GM18907 (cell line): ENCODE measurements at regions not wholly inside any gene's neighbourhood (a gene's known extent, or its start where the extent isn't known, plus 50 kb on each side); places are given as distances from the start of the nearest gene placed in this dataset.
A peak's percentile ranks its signal among the peaks of the same experiment; 100 is the strongest.

Source experiments
- ATAC-seq: cut with Tn5 transposase; IDR thresholded peaks from one replicate; pipeline ENCODE4 v1.9.1; 2021; ENCODE audit warnings: mild to moderate bottlenecking, moderate library complexity; ENCODE audit not compliant: unreplicated experiment

DNA sequence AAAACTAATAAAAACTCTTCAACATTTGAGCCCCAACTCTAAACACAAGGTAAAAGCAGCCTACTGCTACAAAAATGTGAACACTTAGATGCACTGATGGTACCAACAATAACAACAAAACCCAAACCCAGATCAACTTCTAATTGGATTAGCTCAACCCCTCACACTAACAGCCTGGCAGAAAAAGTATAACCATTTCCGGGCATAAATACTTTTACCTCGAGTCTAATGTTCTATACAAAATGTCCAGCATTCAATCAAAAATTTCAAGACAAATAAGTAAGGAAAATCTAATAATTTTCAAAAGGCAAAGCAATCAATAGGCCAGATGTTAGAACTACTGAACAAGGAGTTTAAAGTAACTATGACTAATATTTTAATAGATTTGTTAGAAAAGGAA lies 303.3 kb downstream of the ARRDC4 start:
- no peak for ATAC-seq

DNA sequence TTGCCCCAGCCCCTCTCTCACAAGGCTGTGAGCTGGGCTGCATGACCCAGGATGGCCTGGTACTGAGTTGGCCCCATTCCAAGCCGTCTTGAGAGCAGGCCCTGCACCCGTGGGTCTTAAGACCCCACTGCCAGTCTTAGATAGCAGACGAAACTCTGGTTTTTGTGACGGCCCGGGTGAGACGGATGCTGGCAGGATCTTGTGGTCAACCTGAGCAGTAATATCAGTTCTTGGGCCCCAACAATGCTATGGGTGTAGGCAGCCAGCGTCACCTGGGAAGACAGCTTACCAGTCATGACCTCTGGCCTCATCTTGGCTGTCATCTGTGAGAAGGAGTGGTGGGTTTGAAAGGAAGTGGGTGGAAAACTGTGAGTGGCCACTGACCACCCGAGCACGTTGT lies 305.8 kb downstream of the ARRDC4 start:
- ATAC-seq: no peak

DNA sequence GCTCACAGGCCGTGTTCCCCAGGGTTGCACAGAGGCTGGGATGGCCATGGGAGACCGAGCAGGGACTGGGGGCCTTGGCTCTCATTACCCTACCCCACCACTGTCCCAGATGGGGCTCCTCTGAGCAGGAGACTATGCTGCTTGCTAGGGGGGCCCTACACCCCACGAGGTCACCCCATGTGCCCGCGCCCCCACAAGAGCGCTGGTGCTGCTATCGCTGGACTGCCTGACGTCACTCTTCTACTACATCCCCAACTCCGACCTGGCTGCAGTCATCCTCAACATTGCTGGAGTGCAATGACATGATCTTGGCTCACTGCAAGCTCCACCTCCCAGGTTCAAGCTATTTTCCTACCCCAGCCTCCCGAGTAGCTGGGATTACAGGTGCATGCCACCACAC lies 307.7 kb downstream of the ARRDC4 start:
- no peak for ATAC-seq

DNA sequence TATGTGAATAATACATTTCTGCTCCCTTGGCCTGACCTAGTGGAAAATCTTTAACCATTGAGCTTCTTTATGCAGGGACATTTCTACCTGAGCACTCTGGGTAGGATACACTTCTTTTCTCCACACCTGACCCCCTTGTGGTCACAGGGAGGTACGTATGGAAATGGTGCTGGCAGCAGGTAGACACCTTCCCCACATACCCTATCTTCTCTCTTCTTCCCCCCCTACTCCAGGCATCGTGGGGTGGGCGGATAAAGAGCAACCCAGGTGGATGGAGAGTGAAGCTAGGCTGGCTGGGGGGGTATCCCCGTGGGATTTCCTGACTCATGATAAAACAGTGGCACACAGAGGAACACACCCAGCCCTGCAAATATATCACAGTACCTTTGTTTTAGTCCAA lies 312.1 kb downstream of the ARRDC4 start:
- no peak for ATAC-seq

DNA sequence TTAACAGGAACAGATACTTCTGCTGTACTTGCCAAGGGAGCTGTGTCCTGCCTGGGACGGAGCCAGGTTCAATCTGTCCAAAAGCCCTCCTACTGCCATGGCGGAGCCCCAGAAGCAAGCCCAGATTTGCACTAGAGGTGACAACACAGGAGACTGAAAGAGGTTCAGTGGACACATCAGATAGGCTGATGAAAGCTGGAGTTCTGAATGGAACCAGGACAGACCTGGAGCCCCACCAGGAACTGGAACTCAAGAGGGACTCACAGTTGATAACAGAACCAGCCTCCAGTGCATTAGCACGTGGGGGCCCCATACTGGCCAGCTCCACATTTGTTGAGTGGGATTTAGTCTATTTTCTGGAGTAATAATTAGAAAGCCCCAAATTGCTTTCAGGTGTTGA lies 315.5 kb downstream of the ARRDC4 start:
- ATAC-seq: no peak

DNA sequence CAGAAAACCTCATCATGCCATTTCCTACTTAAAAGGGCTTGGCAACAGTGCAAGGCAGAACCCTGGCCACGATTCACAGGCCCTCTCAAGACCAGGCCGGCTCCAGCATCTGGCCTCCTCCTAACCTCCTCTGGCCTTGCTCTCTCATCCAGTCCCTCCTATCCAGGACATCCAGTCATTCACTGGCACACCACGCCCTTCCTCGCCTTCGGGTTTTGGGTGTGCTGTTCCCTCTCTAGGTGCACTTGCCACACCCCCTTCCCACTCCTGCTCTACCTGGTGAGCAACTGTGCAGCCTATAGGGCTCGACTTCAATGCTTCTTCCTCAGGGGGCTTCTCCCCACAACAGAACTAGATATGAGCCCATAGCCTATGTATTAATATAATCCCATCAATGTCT lies 317.1 kb downstream of the ARRDC4 start:
- ATAC-seq: no peak

DNA sequence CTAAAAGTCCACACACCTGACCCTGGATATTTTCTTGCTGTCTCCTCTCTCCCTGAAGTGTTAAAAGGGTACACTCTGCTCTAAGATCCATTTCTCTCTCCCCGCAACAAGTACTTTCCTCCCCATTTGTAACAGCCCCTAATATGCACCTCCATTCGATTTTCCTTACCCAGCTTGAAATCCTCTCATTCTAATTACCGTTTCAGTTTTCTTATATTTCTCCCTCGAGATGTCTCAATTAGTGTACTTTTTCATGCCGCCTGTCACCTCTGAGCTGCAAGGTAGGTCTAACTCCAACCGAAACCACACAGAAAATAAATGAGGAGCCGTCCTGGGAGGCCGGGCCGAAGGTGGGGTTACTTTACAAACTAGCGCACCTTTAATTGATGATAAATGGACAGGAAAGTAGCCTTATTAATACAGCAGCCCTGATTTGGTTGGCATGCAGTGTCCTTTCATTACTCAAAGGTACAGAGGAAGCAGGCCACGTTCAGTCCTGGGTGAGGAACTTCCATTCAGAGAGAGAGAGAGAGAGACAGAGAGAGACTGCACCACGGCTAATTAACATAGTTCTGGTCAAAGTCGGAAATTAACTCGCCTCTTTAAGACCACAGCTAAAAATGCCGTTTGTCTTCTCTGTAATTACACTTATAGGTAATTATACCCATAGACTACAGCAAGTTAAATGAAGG lies 319.9 kb downstream of the ARRDC4 start:
- no peak for ATAC-seq

DNA sequence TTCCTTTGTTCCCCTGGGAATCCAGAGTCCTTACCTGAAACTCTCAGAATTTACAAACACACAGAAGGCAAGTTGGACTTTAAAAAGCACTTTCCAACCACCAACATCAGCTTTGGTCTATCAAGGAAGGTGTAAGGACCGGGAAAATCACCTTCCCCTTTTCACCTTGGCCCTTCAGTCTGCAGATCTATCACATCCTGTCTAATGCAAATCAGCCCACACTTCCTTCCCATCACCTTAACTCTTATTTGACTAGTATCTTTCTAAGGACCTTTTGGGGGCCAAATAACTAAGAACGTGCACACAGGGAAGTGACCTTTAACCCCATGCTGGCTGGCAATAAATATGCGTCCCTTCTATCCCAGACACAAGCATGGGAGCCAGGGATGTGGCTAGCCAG lies 320.6 kb downstream of the ARRDC4 start:
- peak; percentile 53 for ATAC-seq

DNA sequence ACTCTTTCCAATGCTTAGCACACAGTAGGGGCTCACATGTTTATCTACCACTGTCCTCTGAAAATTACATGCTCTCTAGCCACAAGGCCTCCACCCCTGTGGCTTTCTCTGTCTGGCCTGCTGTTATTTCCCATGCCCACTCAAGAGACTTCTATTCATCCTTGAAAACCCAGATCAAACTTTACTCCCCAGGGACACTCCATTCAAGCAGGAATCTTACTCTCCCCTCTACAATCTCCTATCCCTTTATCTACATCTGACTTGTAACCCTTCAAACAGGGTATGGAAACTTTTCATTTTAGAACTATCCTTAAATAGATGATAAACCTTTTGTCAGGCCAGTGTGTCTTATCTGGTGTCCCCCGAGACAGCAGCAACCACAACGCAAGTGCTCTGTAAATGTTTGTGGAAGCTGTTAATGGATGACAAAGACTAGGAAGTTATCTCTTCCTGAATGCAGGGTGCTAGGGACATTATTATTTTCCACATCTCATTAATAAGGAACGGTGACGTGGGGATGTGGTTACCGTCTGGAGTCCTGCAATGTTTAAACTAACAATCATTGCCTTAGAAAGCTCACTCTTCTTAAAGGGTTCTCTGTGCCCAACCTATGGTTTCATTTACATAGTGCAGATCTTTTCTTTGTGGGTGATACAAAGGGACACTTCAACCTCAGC lies 322.3 kb downstream of the ARRDC4 start:
- peak; percentile 67 for ATAC-seq

DNA sequence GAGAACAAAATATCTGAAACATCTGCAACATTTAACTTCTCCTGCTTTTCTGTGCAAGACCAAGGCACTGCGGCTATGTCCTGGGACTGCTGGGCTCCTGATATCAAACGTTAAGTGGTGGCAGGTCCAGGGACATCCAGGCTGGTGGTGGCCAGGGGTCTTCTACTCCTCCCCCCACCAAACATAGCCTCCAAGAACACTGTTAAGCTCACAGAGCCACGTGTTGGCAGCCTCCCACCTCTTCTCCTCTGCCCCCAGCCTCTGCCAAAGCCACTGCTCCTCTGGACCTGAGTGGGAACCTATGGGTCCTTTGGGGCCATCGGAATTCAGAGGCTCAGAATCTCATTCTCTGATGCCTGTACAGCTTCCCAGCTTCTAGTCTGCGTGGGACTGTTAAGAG lies 325.7 kb downstream of the ARRDC4 start:
- no peak for ATAC-seq

DNA sequence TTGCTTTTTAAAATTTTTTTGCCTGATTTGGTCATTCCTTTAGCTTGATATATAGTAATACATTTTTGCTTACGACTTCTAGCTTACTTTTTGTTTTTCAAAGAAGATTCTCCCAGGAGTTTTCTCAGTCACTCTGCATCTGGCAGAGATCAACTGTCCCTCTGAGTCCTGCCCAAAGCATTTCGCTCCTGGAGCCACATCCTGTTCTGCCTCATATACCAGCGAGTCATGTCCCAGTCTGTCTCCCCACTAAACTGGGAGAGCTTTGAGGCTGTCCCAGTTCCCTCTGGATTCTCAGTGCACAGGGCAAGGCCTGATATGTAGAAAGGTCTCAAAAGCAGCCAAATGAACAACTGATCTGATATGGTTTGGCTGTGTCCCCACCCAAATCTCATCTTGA lies 326.3 kb downstream of the ARRDC4 start:
- no peak for ATAC-seq

DNA sequence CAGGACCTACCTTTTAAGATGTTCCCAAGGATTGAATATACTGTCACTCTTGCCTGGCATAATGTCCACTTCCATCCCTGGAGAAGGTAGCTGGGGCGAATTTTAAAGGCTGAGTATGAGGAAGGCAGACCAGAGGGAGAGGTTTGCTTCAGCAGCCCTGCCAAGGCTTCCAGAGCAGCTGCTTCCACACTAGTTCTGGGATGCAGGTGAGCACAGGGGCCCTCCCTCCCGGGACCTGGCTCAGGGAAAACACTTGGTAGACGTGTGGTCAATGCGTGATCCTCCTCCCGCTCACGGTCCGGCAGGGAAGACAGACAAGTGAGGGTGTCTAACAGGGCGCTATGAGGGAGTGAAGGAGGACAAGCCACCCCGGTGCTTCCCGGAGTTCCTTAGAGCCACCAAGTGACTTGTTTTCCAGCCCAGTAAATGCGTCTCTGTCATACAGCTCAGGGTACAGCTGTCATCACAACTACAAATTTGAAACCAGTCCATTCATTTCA lies 327.6 kb downstream of the ARRDC4 start:
- ATAC-seq: no peak

DNA sequence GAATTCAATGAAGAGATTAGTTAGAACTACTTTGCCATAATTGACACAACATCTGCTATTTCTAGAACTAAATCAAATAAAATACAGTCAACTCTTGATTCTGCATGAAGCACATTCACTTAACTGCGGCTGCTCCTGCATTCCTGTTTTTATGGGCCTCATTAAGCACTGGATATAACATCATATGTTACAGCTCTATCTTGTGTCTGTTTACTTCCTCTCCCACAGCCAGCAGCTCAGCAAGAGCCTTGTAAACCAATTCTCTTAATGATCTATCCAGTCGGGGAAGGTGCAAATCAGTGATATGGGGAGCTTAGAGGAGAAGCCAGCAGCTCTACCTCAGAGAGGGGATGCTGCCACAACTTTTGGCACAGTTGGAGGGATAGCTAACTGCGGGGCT lies 329.2 kb downstream of the ARRDC4 start:
- no peak for ATAC-seq

DNA sequence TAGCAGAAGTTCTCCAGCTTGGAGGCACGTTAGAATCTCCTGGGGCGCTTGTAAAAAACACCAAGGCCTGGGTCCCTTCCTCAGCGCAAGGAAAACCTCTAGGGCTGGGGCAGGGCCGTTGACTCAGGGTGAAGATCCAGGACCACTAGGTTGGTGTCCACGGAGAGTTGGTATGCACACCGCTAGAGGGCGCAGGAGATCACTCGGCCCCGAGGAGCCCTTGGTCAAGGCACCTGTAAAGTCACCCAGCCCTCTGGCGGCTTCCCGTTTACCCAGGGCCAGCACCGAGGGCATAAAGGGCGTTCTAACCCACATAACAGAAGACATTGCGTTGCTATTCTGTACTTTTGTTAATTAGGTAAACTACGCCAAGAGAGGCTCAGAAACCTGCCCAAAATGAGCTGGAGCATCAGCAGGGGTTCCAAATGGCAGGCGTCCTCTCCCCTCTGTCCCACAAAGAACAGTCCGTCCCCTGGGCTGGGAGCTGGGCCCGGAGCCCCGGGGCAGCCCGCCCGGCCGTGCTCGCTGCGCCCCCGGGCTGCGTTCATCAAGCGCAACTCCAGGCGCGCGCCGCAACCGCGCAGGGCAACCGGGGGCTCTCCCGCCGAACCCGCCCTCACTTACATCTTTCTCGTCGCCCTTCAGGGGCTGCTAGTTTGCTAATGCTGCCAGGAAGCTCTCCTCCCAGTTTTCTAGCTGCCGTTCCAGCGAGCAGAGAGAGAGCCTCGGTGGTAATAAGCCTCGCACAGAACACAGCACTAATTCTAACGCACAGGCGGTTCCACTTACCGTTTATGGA lies 332.1 kb downstream of the ARRDC4 start:
- peak; percentile 84 for ATAC-seq

DNA sequence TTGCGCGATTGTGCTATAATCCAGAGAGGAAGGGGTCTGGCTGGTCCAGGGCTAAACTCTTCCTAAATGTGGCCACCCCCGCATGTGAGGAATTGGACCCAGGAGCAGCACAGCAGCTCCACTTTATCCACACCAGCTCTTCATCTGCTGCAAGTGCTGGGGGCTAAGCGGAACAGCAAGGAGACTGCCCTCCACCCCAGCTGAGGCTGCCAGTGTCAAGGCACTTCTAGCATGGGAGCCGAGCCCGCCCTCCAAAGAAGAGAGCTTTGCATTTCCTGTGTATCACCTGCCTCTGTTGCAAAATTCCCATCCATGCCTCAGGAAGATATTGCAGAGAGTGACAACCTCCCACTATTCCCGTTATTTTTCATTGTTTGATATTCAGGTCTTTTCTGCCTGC lies 333.6 kb downstream of the ARRDC4 start:
- no peak for ATAC-seq

DNA sequence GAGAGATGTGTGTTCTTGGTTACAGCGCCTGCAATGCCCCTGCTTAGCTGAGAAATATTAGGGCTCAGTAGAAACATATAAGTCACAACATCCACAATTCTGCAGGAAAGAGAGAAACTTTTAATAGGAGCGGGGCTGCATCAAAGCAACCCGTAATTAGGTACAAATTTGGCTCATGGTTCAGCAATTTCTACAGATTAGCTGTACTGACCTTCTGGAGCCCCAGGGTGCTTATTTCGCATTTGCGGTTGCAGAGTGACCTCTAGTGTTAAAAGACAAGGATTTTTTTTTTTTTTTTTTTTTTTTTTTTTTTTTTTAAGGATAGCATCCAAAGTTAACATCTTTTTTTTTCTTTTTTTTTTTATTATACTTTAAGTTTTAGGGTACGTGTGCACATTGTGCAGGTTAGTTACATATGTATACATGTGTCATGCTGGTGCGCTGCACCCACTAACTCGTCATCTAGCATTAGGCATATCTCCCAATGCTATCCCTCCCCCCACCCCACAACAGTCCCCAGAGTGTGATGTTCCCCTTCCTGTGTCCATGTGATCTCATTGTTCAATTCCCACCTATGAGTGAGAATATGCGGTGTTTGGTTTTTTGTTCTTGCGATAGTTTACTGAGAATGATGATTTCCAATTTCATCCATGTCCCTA lies 334.7 kb downstream of the ARRDC4 start:
- ATAC-seq: peak; percentile 42

DNA sequence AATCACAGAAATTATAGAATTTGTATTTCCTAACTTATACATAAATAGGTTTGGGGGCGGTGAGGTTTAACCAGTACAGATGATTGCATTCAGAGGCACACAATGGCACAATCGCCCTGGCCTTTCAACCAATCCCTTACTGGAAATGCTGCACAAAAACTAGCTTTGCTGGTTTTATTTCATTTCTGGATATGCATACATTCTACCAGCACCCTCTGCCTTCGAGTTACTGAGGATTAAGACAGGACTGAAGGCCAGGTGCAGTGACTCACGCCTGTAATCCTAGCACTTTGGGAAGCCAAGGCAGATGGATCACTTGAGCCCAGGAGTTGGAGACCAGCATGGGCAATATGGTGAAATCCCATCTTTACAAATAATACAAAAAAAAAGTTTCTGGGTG lies 336.1 kb downstream of the ARRDC4 start:
- ATAC-seq: no peak

DNA sequence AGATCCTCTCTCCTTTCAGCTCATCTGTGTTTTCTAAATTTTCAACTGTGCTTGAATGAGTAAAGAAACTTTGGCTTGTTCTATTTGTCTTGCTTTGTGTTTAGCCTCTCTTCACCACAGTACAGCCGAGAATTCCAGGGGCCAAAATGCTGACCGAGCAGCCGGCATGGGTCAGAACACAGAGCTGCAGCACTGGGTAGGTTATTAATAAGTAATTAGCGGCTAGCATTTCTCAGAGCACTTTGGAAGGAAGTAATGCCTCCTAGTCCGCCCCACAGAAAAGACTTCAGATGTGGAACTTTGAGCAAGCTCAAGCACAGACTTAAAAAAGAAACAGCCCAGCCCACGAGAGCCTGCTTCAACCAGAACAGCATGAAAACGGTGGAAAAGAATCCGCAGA lies 343.9 kb downstream of the ARRDC4 start:
- ATAC-seq: no peak

DNA sequence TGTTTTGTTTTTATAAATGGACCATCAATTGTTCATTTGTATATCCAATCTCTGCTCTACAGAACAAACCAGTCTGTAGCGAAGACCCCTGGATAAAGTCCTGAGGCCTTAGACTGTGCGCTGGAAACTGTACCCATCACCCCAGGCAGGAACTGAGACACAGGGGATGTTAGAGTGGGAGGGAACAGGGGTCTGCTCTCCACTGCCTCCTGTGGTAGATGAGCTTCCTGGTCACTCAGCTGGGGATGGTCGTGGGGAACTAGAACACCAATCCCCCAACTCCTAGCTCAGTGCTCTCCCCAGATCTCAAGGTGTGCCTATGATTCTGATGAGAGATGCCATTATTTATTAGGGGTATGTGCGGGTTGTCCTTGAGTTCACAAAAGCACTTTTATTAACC lies 340.2 kb upstream of the IGF1R start:
- no peak for ATAC-seq

DNA sequence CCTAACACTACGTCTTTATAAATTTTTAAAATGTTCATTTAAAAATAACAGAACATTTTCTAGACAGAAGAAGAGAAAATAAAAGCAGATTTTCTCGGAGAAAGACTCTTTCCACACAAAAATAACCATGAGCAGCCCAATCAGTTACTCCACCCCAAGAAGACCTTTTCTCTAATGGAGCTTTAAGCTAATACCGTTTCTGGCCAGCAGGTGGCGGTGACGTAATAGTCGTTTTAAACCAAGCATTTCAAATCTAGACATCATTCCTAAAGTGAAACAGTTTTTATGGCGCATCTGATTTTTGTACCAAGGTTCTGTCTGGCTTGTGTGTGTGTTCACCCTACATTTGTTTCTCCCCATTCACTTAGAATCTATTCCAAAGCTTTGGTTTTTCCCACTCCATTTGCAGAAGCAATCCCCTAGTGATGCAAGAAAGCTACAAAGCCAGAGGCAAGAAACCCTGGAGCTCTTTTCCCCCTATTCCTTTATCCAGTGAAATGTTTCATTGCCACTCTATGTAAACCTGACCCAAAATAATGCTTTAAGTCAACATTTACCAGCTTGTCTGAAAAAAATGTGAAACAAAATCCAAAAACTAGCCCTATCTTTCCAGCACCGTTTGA lies 336.7 kb upstream of the IGF1R start:
- peak; percentile 87 for ATAC-seq

DNA sequence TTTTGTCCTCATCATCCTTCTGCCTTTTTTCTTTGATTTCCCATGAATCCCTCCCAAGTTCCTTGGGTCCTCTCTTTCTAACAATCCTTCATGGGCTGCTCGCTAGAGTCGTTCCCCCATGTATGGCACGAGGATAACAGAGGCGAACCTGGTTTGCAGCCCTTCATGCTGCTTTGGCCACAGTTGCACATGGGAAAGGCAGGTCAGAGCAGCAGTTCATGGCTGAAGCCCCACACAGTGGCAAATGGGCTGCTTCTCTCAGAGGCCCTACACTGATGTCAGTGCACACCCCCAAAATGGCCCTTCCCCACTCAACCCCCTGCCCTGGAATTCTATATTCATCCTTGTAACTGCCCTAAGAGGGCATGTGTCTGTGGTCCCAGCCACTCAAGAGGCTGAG lies 335.4 kb upstream of the IGF1R start:
- ATAC-seq: no peak
